ENCODE measurements at regions not wholly inside any gene's neighbourhood (a gene's known extent, or its start where the extent isn't known, plus 50 kb on each side); places are given as distances from the start of the nearest gene placed in this dataset.

DNA sequence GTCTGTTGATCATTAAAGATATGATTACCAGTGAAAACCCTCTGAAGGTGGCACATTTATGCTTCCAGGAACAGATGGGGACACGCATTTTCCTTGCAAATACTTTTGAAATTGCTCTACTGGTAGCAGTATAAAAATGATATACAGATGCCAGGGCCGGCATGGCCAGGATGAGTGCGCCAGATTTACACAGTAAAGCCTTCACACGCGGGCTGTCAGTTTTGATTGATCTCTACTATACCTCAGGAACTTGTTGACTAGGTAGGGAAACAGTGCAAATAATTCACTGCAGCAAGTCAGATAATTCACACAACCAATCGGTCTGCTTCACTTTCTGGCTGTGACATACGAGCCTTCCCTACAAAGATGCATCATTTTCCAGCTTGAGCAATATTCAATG lies 123.2 kb upstream of the BARHL2 start:
- ChIA-PET POLR2A (ENCODE audit: unreplicated experiment) (no interaction called here), CTCF (no interaction called here)
- Histone ChIP-seq H4K20me1 (ENCODE audit: low read length) (no peaks in the 10 kb centered on the region), H3K9ac (ENCODE audit: low read length) (no peak overlapping the region), H3K27me3 (ENCODE audit: low read length) (peaks cover 67% of the 10 kb centered on the region), H2AFZ (ENCODE audit: low read length) (no peak overlapping the region), H3K4me2 (ENCODE audit: low read length) (no peak overlapping the region), H3K9me2 (replicated peaks; ENCODE audit: low read length) (no peaks in the 10 kb centered on the region), H3K4me3 (ENCODE audit: low read length) (no peak overlapping the region), H3K79me2 (ENCODE audit: low read length) (no peaks in the 10 kb centered on the region), H3F3A (ENCODE audit: low read length, unreplicated experiment) (no peaks in the 10 kb centered on the region), H3K4me1 (ENCODE audit: insufficient read depth, low read length) (no peaks in the 10 kb centered on the region), H3K27ac (ENCODE audit: low read length) (no peak overlapping the region), H3K9me3 (ENCODE audit: low read length) (no peaks in the 10 kb centered on the region), H3K36me3 (ENCODE audit: low read depth, low read length) (no peaks in the 10 kb centered on the region)
- intact Hi-C loops (cut with micrococcal nuclease), result no loop called here
- DNase-seq (no peak), ATAC-seq (no peak)
- TF ChIP-seq EZH2 (IDR thresholded peaks at IDR 0.05; ENCODE audit: low read length, unreplicated experiment), result no peak
- TF ChIP-seq, protein P1, sequence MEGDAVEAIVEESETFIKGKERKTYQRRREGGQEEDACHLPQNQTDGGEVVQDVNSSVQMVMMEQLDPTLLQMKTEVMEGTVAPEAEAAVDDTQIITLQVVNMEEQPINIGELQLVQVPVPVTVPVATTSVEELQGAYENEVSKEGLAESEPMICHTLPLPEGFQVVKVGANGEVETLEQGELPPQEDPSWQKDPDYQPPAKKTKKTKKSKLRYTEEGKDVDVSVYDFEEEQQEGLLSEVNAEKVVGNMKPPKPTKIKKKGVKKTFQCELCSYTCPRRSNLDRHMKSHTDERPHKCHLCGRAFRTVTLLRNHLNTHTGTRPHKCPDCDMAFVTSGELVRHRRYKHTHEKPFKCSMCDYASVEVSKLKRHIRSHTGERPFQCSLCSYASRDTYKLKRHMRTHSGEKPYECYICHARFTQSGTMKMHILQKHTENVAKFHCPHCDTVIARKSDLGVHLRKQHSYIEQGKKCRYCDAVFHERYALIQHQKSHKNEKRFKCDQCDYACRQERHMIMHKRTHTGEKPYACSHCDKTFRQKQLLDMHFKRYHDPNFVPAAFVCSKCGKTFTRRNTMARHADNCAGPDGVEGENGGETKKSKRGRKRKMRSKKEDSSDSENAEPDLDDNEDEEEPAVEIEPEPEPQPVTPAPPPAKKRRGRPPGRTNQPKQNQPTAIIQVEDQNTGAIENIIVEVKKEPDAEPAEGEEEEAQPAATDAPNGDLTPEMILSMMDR (conservative IDR thresholded peaks at IDR 0.05; ENCODE audit: low read depth, low read length), result no peak
- TF ChIP-seq EZH2phosphoT487 (IDR thresholded peaks at IDR 0.05; ENCODE audit: borderline replicate concordance, low read length), result no peak
- BruUV-seq (replicated peaks), result no TSS peak

DNA sequence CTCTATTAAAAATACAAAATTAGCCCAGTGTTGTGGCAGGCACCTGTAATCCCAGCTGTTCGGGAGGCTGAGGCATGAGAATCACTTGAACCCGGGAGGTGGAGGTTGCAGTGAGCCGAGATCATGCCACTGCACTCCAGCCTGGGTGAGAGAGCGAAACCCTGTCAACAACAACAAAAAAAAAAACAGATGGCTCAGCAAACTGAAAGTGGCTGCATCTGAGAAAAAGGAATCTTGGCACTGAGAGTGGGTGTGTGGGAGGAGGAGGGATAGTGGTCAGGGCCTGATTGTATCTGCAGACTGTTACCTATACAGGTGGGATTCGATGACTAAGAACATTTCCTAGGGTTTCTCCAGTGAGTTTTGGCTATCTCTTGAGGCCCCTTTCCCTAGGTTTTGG lies 122.2 kb upstream of the BARHL2 start:
- H2AFZ ChIP-seq (ENCODE audit: low read length), result no peak overlapping the region
- no peak overlapping the region for H3K4me2 ChIP-seq (ENCODE audit: low read length)
- POLR2A ChIA-PET (ENCODE audit: unreplicated experiment), result interaction anchor here (0.5 kb wide), 1 partner anchor 182 kb away, joined by 6 read pairs; no protein-coding TSS in a partner anchor
- no peaks in the 10 kb centered on the region for H4K20me1 ChIP-seq (ENCODE audit: low read length)
- H3K9me2 ChIP-seq (replicated peaks; ENCODE audit: low read length), result no peaks in the 10 kb centered on the region
- intact Hi-C loops (cut with micrococcal nuclease), result no loop called here
- CTCF ChIA-PET, result no interaction called here
- no peak overlapping the region for H3K27ac ChIP-seq (ENCODE audit: low read length)
- H3K4me1 ChIP-seq (ENCODE audit: insufficient read depth, low read length), result no peaks in the 10 kb centered on the region
- H3K36me3 ChIP-seq (ENCODE audit: low read depth, low read length), result no peaks in the 10 kb centered on the region
- no peaks in the 10 kb centered on the region for H3K79me2 ChIP-seq (ENCODE audit: low read length)
- no TSS peak for BruUV-seq (replicated peaks)
- H3K27me3 ChIP-seq (ENCODE audit: low read length), result peaks cover 69% of the 10 kb centered on the region
- no peak overlapping the region for H3K9ac ChIP-seq (ENCODE audit: low read length)
- H3K9me3 ChIP-seq (ENCODE audit: low read length), result no peaks in the 10 kb centered on the region
- ATAC-seq (no peak), DNase-seq (no peak)
- TF ChIP-seq EZH2 (IDR thresholded peaks at IDR 0.05; ENCODE audit: low read length, unreplicated experiment), result no peak
- TF ChIP-seq EZH2phosphoT487 (IDR thresholded peaks at IDR 0.05; ENCODE audit: borderline replicate concordance, low read length), result no peak
- TF ChIP-seq, protein P1 (conservative IDR thresholded peaks at IDR 0.05; ENCODE audit: low read depth, low read length), result no peak
- no peaks in the 10 kb centered on the region for H3F3A ChIP-seq (ENCODE audit: low read length, unreplicated experiment)
- H3K4me3 ChIP-seq (ENCODE audit: low read length), result no peak overlapping the region

DNA sequence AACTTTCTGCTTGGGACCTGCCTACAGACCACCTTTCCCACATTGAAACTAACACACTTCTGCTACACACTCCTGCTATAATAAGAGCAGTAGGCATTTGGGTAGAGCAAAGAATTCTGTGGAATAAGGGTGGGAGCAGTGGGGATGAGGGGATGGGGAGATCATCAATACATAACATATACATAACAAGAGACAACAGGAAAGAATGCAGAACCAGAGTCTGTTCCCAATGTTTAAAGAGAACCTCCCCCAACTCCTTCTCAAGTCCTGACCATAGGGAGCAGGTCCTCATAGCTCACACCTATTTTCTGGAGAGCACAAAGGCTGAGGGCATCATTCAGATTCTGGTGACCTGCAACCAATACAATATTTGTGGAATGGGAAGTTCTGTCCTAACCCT lies 121.6 kb upstream of the BARHL2 start:
- ChIA-PET CTCF (no interaction called here), POLR2A (ENCODE audit: unreplicated experiment) (interaction anchor here (0.5 kb wide), 1 partner anchor 182 kb away, joined by 6 read pairs; no protein-coding TSS in a partner anchor)
- no peak overlapping the region for H2AFZ ChIP-seq (ENCODE audit: low read length)
- no TSS peak for BruUV-seq (replicated peaks)
- no peaks in the 10 kb centered on the region for H3K9me2 ChIP-seq (replicated peaks; ENCODE audit: low read length)
- no peaks in the 10 kb centered on the region for H3K79me2 ChIP-seq (ENCODE audit: low read length)
- TF ChIP-seq EZH2 (IDR thresholded peaks at IDR 0.05; ENCODE audit: low read length, unreplicated experiment) (no peak), EZH2phosphoT487 (IDR thresholded peaks at IDR 0.05; ENCODE audit: borderline replicate concordance, low read length) (no peak)
- TF ChIP-seq, protein P1 (conservative IDR thresholded peaks at IDR 0.05; ENCODE audit: low read depth, low read length), result no peak
- no peak overlapping the region for H3K4me2 ChIP-seq (ENCODE audit: low read length)
- DNase-seq, result no peak
- ATAC-seq, result no peak
- no peak overlapping the region for H3K4me3 ChIP-seq (ENCODE audit: low read length)
- H3K9ac ChIP-seq (ENCODE audit: low read length), result no peak overlapping the region
- H3F3A ChIP-seq (ENCODE audit: low read length, unreplicated experiment), result no peaks in the 10 kb centered on the region
- peaks cover 72% of the 10 kb centered on the region for H3K27me3 ChIP-seq (ENCODE audit: low read length)
- no peaks in the 10 kb centered on the region for H3K36me3 ChIP-seq (ENCODE audit: low read depth, low read length)
- intact Hi-C loops (cut with micrococcal nuclease), result no loop called here
- H3K27ac ChIP-seq (ENCODE audit: low read length), result no peak overlapping the region
- no peaks in the 10 kb centered on the region for H4K20me1 ChIP-seq (ENCODE audit: low read length)
- H3K4me1 ChIP-seq (ENCODE audit: insufficient read depth, low read length), result no peaks in the 10 kb centered on the region
- no peaks in the 10 kb centered on the region for H3K9me3 ChIP-seq (ENCODE audit: low read length)
